ENCODE measurements at regions not wholly inside any gene's neighbourhood (a gene's known extent, or its start where the extent isn't known, plus 50 kb on each side); places are given as distances from the start of the nearest gene placed in this dataset.
A peak's percentile ranks its signal among the peaks of the same experiment; 100 is the strongest.

DNA sequence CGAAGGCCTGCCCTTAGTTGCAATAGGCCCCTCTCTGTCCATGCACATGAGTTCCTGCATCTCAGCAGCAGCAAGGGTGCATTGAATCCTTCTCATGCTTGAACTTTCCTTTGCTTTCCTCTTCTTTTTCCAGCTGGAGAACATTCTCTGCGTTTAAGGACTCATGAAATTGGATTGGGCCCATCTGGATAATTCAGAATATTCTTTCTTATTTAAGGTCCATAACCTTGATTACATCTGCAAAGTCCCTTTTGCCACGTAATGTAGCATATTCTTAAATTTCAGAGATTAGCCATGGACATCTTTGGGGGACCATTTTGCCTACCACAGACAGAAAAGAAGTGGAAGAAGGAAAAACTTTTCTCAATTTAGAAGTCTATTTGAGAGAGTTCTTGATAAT lies 159.7 kb upstream of the C21orf91 start:
- no peak for DNase-seq

DNA sequence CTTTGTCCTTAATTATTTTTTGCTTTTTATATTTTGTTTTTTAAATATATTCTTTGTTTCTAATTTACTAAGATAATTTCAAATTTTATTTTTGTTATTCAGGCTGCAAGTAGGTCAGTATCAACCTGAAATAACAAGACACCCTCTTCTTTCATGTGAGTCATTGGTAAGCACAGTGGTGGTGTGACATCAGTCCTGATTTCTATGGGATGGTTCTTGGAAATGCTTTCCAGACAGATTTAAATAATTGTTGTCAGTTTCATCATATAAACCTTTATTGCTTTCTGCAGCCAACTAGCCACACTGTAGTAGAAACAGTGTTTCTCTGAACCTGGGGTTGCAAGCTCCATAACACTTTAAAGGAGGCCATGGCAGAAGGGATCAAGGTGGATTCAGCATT lies 157.5 kb upstream of the C21orf91 start:
- DNase-seq = no peak

DNA sequence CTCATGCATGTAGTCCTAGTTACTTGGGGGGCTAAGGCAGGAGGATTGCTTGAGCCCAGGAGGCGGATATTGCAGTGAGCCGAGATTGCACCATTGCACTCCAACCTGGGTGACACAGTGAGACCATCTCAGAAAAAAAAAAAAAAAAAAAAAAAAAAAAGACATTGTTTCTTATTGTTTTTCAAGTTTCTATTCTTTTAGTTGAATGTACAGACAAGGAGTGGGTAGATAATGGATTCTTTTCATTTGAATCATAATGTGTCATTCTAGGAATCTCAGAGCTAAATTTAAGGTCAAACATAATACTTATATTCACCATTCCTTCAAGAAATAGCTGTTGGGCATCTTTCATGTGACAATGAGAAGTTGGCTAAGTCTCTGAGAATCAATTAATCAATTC lies 157.0 kb upstream of the C21orf91 start:
- DNase-seq = no peak

DNA sequence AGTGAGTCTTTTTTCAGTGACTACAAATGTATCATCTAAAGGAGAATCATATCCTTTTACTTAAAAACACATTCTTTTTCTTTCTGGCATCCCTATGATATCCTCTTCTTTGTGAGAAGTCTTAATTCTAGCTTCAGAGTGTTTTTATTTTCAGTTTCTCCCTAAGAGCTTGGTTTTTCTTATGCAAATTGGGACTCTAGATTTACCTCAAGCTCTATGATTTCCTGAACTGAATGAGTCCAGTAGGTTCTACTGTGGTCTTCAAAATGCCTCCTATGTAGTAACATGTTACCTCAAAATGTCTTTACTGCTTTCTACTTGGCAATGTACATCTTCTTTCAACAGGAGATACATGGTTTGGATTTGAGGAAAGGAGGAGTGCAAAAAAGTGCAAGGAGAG lies 148.2 kb upstream of the C21orf91 start:
- DNase-seq = no peak

DNA sequence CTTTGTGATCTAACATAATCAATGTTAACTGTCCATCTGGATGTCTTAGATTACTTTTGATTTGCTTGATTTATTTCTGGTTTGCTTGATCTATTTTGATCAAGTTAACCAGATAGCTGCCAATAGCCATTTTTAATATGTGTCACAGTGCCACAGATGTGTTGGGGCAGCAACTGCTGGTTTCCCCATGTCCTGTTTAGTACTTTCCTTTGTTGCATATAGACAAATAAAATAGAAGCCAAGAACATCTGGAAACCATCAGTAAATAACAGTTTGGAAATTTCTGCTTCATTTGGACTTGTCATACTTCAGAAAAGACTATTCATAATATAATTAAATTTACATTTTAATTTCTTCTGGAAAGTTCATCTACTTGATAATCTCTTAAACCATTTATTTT lies 145.6 kb upstream of the C21orf91 start:
- DNase-seq = no peak

DNA sequence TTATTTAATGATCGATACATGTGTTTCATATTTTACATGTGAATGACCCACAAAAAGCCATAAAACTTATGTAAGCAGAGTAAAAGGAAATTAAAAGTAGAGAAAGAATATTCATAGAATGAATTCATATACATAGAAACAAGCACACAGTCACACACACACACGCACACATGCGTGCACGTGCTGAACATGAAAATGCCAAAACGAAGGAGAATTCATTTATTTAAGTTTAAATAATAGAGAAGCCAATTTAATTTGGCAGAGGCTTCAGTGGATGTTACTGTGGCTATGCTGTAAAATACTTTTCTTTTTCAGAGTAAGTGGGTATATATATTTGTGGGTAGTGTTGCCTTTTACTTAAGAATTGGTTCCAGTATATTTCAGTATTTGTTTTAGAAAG lies 145.0 kb upstream of the C21orf91 start:
- DNase-seq = no peak

DNA sequence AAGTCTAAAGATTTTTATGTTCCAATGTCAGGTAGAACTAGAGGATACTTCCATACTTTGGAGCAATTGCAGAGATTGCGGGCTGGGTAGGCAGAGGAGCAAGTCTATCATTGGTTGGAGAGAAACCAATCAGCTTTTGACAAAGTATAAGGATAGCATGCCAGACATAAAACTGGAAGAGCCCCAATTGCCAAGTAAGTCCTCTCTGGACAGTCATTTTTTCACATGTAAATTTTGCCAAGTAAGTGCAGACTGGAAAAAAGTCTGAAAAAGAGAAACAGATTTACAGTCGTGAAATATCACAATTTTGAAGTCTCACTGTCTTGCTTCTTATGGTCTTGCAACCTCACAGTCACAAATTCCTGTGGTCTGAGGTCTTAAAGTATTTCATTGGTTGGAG lies 131.4 kb upstream of the C21orf91 start:
- DNase-seq = no peak

DNA sequence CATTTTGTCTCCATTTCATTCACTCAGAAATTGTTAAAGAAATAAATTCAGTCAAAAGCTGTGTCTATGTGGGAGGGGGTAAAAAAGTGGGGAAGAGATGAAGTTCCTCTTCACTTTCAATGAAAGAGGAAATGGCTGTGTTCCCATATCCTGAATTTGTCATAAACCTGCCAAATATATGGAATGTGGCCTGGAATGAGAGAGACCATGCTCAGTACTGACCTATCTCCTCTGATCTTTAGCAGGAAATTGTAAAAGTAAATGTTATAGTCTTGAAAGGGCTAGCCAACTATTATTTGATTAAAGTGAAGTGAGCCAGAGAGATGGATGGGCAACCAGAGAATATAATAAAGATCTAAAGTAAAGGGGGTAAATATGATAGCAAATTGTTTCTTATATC lies 130.3 kb upstream of the C21orf91 start:
- no peak for DNase-seq

DNA sequence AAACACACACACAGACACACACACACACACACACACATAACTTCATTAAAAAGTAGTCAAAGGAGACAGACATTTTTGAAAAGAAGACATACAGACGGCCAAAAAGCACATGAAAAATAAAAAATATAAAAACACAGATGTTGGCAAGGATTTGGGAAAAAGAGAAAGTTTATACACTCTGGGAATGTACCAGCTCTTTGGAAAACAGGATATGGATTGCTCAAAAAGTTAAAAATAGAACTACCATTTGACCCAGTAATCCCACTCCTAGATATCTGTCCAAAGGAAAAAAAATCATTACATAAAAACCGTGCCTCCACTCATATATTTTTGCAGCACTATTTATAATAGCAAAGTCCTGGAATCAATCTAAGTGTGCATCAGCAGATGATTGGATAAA lies 128.4 kb upstream of the C21orf91 start:
- DNase-seq = no peak

DNA sequence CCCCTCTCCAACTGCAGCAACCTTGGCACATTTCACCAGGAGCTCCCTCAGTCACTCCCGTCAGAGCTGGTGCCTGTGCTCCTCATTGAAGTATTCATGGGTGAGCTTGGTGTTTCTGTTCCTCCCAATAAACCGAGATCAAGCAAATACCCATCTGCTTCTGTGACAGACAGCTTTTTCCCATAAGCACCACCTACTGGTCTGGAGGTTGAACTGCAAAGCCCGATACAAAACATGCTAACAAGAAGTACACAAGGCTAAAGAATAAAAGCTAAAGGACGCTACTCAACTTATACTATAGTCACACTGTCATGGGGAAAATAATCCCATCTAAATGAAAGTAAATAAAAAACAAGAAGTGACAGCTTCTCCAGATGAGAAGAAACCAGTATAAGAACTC lies 111.9 kb upstream of the C21orf91 start:
- no peak for DNase-seq

DNA sequence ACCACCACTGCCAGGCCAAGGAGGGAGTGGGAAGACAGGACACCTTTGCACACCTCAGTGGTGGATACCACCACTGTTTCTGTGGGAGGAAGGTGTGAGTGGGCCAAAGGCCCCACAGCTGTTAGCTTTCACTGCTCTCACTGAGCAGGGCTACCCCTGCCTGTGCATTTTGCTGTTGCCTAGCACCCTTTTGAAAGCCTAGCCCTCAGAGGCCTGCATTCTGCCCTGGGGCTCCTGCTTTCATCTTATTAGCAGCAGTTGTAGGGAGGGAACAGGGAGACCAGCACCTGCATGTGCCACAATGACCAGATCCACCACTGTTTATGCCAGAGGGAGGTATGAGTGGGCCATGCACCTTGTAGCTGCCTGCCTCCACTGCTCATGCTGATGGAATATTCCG lies 110.9 kb upstream of the C21orf91 start:
- DNase-seq = no peak

DNA sequence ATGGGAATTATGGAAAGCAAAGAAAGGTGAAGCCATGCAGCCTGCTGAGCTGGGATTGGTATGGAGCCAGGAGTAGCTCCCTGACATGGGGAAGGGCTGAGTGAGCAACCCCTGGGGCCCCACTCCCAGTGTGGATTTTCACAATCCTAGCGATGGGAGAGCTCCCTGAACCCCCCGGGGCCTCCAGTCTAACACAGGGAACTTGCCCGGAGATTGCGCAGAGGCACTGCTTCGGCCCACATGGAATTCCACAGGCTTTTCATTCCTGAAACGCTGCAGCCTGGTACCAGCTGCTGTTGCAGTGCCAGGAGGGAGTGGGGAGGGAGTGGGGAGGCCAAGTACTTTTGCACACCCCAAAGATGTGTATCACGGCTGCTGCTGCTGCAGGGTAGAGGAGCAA lies 110.4 kb upstream of the C21orf91 start:
- DNase-seq = no peak

DNA sequence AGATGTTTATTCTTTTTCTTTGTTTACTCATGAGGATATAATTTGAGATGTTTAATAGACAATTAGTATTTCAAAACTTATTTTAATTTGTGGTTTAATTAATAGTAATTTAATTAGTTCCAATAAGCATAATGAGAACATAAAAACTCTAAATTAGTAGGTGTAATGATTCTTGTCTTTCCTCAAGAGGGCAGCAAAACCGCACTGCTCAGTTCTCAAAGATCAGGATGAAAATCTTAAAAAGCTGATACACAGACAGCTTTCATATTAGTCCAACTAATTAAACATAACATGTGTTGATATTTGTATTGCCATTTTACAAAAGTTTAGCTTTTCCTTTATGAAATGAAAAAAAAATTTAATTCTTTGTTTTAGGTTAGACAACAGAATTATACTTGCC lies 106.7 kb upstream of the C21orf91 start:
- no peak for DNase-seq

DNA sequence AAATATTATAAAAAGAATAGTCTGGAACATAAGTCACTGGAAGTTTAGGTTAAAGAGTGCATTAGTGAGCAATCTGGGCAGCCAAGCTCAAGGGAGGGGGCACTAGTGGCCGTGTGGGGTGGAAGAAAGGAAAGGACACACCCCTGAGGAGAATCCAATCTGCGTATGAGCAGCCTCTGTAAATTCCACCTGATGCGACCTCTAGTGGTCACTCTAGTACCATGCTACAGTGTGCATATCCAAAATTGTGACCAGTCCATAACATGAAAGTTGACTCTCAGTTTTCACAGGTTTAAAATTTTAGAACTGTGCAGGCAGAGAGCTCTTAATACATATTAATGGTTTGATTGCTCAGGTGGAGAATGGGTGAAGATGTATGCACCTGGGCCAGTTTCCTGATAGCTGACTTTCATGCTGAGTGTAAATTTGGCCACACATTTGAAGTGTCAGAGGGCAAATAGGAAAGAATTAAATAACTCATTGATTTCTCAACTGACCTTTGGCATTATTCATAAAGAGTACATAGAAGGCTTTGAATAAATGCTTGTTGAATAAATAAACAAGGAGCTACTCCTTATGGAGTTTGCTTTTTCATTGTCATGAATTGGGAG lies 105.9 kb upstream of the C21orf91 start:
- DNase-seq = peak; percentile 63

DNA sequence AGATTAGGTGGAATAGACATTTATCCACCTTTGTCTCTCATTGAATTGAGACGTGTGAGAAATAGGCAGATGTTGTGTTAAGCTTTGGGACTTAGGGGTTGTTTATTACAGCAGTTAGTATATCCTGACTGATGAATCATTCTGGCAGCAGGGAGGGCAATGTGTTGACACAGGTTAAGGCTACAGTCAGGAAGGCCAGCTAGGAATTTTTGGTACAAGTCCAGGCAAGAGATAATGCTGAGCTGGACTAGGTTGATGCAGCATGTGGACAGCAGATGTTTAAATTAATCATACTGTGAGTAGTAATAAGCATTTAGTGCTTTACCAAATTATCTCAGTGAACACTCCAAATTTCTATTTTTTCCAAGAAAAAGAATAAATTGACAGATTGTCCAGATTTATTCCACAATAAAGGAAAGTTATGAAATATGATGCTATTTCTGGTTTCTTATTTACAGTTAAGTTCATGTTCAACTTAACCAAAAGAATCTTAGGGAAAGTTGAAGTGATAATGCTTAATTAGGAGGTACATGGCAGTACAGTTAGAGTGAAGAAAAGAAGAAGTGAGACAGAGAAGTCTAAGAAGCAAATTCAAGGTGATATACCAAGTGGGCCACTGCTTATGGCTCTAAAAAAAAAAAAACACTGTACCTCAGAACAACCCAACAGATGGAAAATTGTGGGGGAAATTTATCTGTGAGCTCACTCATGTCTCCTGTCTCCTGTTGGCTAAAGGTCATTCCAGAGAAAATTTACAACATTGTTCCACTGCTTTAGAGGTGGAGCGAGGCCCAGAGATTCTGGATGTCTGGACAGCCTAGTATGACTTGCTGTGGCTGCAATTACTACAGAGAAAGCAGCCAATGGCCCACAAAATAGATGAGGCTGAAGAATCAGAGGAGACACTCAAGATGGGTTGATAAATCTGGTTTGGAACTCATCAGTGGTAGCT lies 102.7 kb upstream of the C21orf91 start:
- DNase-seq = no peak

DNA sequence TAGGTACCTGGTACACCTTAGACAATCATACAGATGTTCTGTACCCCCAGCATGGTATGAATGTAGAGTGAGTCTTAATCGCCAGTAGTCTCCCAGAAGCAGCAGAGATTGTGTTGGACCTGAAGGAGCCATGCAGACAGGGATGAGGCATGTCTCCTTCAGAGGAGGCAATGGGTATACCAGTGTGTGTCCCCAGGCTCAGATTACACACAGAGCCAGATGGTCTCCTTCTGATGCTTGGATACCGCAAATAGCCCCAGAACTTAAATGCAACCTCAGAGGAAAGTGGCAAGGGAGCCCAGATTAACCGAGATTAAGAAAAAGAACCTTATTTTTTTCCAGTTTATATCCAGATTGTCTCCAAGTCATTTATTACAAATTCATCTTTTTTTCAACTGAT lies 96.8 kb upstream of the C21orf91 start:
- no peak for DNase-seq

DNA sequence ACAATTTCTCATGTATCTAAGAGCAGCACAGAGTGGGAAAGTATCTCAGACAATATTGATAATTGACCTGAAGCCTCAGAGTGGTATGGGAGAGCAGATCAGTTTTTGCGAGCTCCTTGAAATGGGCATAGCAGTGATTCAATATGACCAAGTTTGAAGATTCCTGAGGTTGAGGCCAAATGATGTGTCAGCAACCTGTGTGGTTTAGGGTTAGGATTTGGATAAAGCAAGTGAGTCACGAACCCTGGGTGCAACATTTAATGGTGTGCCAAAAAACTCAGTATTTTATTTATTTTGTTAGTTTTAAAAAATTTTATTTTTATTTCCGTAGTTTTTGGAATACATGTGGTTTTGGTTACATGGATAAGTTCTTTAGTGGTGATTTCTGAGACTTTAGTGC lies 92.5 kb upstream of the C21orf91 start:
- DNase-seq = no peak

DNA sequence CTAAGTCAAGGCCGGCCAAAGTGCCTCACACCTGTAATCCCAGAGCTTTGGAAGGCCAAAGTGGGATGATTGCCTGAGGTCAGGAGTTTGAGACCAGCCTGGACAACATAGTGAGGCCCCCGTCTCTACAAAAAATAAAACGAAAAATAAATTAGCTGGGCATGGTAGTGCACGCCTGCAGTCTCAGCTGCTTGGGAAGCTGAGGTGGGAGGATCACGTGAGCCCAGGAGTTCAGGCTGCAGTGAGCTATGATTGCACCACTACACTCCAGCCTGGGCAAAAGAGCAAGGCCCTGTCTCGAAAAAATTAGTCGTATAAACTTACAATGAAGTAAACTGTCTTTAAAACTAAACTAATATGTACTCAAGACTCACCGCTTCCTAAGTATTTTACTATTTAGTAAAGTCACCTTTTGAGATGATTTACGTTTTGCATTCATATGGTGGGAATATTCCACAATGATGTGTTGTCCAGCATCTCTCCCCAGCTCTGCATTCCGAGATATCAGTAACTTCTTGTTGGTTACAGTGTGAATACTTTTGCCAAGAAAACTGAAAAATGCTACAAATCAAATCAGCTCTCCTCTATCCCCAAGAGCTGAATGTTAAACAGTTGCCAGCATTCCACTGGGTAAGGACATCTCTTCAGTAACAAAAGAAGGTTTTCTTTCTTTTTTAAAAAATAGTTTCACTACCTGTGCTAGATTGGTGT lies 84.9 kb upstream of the C21orf91 start:
- DNase-seq = no peak

DNA sequence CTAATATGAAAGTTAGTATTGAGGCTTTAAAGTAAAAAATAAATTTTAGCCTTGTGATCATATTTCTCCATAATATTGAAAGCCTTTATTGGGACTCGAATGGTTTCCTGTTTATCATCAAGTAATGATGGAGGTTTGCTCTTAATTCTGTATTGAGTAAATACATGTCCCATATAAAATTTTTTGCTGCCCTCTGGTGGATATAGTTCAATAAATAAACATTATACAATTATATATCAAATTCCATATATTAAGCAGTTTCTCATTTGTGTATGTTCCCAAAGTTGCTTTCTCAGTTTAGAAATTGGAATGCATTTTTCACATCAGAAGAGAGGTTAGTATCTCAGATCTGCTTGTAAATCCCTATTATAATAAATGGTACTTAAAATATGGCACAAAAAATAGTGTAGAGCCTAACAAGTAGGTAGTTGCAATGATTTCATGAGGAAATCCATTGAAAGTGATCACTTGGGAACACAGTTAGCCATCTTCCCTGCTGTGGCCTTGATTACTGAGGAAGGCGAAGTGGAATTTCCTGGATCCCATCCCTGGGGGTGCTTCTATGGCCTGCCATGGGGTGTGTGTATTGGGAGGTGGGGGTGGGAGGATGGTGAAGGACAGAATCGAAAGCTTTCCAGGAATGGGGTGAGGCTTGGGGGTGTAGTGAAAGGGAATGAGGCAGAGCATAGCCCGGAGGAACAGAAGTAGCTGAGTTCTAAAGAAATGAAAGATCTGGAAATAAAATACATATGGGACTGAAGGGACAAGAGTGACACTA lies 84.1 kb upstream of the C21orf91 start:
- DNase-seq = no peak

DNA sequence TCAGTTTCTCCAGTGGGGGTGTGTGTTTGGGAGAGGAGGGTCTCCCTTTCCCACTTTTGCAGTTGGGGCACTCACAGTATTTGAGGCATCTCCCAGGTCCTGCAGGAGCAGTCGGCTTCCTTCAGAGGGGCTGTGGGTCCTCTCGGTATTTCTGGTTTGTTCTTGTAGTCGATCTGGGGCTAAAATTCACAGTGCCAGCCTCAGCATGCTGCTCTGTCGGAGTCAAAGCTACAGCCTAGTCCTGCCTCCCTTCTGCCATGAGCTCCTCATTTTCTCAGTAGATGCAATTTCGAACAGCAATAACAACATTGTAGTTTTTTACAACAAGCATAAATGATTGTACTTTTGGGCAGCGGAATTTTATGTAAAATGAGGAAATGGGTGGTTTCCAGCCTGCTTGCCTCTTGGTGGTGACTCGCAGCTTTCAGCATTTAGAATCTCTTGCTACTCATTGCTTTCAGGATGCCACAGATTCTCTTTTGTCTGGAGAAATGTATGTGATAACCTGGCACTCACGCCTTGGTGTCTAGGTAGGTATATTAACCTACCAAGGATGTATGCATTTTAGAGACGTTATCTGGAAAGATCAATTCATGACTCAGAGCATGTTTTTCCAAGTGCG lies 82.4 kb upstream of the C21orf91 start:
- DNase-seq = no peak

DNA sequence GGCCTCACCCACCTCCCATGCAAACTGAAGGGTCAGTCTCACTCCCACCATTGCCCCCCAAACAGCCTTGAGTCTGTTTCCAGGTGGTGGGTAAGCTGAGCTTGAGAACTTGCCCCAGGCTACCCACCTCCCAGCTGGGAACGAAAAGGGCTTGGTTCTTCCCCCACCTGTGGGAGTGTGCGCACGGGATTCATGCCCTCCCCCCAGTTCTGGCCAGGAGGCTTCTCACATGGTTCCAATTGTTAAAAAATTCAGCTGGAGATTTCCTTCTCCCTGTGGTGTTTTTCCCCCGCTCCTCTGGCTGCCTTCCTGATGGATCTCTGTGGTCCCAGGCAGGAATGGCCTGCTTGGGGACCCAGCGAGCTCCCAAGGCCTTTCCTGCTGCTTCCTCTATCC lies 81.8 kb upstream of the C21orf91 start:
- no peak for DNase-seq

DNA sequence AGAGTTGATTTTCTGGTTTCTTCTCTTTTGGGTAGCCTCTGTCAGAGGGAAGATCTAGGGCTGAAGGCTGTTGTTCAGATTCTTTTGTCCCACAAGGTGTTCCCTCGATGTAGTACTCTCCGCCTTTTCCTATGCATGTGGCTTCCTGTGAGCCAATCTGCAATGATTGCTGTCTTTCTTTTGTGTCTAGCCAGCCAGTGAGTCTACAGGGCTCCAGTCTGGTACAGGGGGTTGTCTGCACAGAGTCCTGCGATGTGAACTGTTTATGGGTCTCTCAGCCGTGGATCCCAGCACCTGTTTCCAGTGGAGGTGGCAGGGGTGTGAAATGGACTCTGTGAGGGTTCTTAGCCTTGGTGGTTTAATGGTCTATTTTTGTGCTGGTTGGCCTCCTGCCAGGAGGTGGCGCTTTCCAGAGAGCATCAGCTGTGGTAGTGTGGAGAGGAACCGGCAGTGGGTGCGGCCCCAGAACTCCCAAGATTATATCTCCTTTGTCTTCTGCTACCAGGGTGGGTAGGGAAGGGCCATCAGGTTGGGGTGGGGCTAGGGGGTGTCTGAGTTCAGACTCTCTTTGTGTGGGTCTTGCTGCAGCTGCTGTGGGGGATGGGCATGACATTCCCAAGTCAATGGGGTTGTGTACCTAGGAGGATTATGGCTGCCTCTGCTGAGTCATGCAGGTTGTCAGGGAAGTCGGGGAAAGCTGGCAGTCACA lies 81.3 kb upstream of the C21orf91 start:
- no peak for DNase-seq

Data from CD4-positive, alpha-beta T cell treated with Interleukin-17A for 4 hours (primary cell).